ENCODE measurements at regions not wholly inside any gene's neighbourhood (a gene's known extent, or its start where the extent isn't known, plus 50 kb on each side); places are given as distances from the start of the nearest gene placed in this dataset.

GRCh38 chr5:77882670-77883257, 106.6 kb upstream of the TBCA start:
- DNase-seq (ENCODE audit: low read depth, low spot score) (peak; percentile 41), FAIRE-seq (peak; percentile 81)
- H3K27ac ChIP-seq (ENCODE audit: control insufficient read depth, insufficient read depth, low read length), result peak overlapping the region; percentile 52
- H3K9me3 ChIP-seq (ENCODE audit: control insufficient read depth, low read depth, low read length), result no peaks in the 10 kb centered on the region
- H3K27me3 ChIP-seq (ENCODE audit: control insufficient read depth, extremely low read depth, insufficient read depth, low read length), result peaks cover 6% of the 10 kb centered on the region
- H3K79me2 ChIP-seq (ENCODE audit: control insufficient read depth, insufficient read depth, low read length), result no peaks in the 10 kb centered on the region
- dilution Hi-C loops (cut with MboI; ENCODE audit: extremely low pct_ligation_motif_present, low sequenced_read_pairs), result no loop called here
- TF ChIP-seq CTCF (optimal IDR thresholded peaks at IDR 0.05 in 1 of 3, IDR thresholded peaks at IDR 0.05 in 1 of 3, conservative IDR thresholded peaks at IDR 0.05 in 1 of 3; ENCODE audit: extremely low read depth in 1 of 3, insufficient read depth in 2 of 3, low read length in 3 of 3) (no peak), EZH2 (IDR thresholded peaks at IDR 0.05; ENCODE audit: low read length) (no peak)
- H3K36me3 ChIP-seq (ENCODE audit: control insufficient read depth in 2 of 2, extremely low read depth in 1 of 2, insufficient read depth in 2 of 2, low read length in 2 of 2), result no peaks in the 10 kb centered on the region
- H2AFZ ChIP-seq (ENCODE audit: control insufficient read depth, low read length), result no peak overlapping the region
- H3K4me2 ChIP-seq (ENCODE audit: control insufficient read depth, extremely low read depth, insufficient read depth, low read depth, low read length), result peak overlapping the region; percentile 27
- H4K20me1 ChIP-seq (ENCODE audit: control insufficient read depth, extremely low read depth, insufficient read depth, low read length), result no peaks in the 10 kb centered on the region
- H3K9ac ChIP-seq (ENCODE audit: control insufficient read depth, extremely low read depth, insufficient read depth, low read length), result peak overlapping the region; percentile 23
- peaks cover 30% of the 10 kb centered on the region for H3K4me1 ChIP-seq (ENCODE audit: control insufficient read depth, extremely low read depth, insufficient read depth, low read length)
- no peak overlapping the region for H3K4me3 ChIP-seq (ENCODE audit: control insufficient read depth in 2 of 3, extremely low read depth in 1 of 3, insufficient read depth in 2 of 3, low read depth in 1 of 3, low read length in 3 of 3)
- no peaks in the 10 kb centered on the region for H3K9me1 ChIP-seq (ENCODE audit: control insufficient read depth, extremely low read depth, insufficient read depth, low read length)

- Histone ChIP-seq H3K4me2 (ENCODE audit: control insufficient read depth, extremely low read depth, insufficient read depth, low read depth, low read length) (no peak overlapping the region), H3K4me1 (ENCODE audit: control insufficient read depth, extremely low read depth, insufficient read depth, low read length) (peaks cover 30% of the 10 kb centered on the region), H3K9me1 (ENCODE audit: control insufficient read depth, extremely low read depth, insufficient read depth, low read length) (no peaks in the 10 kb centered on the region), H4K20me1 (ENCODE audit: control insufficient read depth, extremely low read depth, insufficient read depth, low read length) (no peaks in the 10 kb centered on the region), H3K9me3 (ENCODE audit: control insufficient read depth, low read depth, low read length) (no peaks in the 10 kb centered on the region), H3K36me3 (ENCODE audit: control insufficient read depth in 2 of 2, extremely low read depth in 1 of 2, insufficient read depth in 2 of 2, low read length in 2 of 2) (no peaks in the 10 kb centered on the region), H3K79me2 (ENCODE audit: control insufficient read depth, insufficient read depth, low read length) (no peaks in the 10 kb centered on the region), H2AFZ (ENCODE audit: control insufficient read depth, low read length) (no peak overlapping the region), H3K4me3 (ENCODE audit: control insufficient read depth in 2 of 3, extremely low read depth in 1 of 3, insufficient read depth in 2 of 3, low read depth in 1 of 3, low read length in 3 of 3) (no peak overlapping the region), H3K9ac (ENCODE audit: control insufficient read depth, extremely low read depth, insufficient read depth, low read length) (no peak overlapping the region), H3K27me3 (ENCODE audit: control insufficient read depth, extremely low read depth, insufficient read depth, low read length) (peaks cover 6% of the 10 kb centered on the region), H3K27ac (ENCODE audit: control insufficient read depth, insufficient read depth, low read length) (no peak overlapping the region)
- TF ChIP-seq EZH2 (IDR thresholded peaks at IDR 0.05; ENCODE audit: low read length) (no peak), CTCF (optimal IDR thresholded peaks at IDR 0.05 in 1 of 3, IDR thresholded peaks at IDR 0.05 in 1 of 3, conservative IDR thresholded peaks at IDR 0.05 in 1 of 3; ENCODE audit: extremely low read depth in 1 of 3, insufficient read depth in 2 of 3, low read length in 3 of 3) (no peak)
- no peak for FAIRE-seq
- dilution Hi-C loops (cut with MboI; ENCODE audit: extremely low pct_ligation_motif_present, low sequenced_read_pairs), result no loop called here
- no peak for DNase-seq (ENCODE audit: low read depth, low spot score)
Measured at GRCh38 chr5:77881528-77881927, 105.4 kb upstream of the TBCA start.

All from keratinocyte (primary cell).